ENCODE measurements at regions not wholly inside any gene's neighbourhood (a gene's known extent, or its start where the extent isn't known, plus 50 kb on each side); places are given as distances from the start of the nearest gene placed in this dataset.

- peak; percentile 14 for DNase-seq
These were observed 145.2 kb upstream of the ETS2 start for GRCh38 chr21:38660333-38661196.

DNA sequence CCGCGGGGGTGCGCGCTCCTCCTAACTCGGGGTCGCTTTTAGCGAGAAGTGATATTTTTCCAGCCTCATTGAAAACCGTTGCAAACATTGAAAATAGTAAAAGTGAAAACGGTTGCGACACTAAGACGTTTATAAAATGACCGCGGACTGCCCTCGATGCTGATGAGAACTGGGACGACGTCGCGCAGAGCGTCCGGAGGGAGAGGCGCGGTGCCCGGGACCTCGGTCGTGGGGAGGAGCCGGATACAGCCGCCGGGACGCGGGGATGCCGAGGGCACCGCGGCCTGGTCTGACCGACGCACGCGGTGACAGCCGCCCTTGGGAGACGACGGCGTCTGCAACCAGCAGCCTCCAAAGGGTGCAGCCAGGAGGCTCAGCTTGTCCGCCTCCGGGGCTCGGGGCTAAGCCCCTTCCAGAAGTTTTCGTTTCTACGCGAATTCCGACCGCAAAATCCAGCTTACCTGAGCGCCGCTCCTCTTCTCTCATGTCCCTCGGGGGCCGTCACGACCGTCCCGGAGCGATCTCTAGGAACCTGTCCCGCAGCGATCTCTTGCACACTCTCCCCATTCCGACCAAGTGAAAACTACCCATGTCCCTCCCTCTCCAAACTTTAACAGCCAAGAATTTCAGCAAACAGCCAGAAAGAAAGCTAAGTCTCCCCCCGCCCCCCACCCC, 144.4 kb upstream of the ETS2 start:
- DNase-seq, result peak; percentile 32

DNA sequence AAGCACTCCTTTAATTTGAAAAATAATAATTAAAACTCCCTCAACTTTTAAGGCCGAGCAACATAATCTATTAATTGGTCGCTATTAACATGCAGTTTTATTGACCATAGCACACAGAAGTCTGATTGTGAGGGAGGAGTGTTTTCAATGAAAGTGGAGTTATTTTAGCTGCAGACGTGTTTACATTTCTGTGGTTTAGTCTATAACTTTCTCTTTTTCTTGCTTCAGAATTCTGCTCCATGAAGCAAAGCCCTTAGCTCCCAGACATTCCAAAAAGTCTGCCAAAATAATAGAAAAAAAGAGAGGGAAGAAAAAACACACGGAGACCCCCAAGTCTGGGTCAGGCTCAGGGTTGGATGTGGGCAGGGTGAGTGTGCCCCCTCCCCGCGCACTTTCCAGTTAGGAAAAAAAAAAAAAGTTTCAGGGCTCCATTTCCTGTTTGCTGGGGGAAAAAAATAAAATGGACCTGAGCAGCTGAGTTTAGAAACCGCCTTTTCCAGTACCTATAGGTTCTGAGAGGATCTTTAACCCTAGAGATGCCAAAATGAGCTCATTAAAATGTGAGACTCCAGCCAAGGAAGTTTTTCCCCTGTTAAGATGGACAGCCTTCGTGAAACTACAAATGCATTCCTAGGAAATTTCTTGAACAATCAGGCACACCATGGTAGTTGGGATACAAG, 143.7 kb upstream of the ETS2 start:
- DNase-seq, result no peak

- DNase-seq, result no peak
These were observed 142.4 kb upstream of the ETS2 start for GRCh38 chr21:38663282-38663681.

DNA sequence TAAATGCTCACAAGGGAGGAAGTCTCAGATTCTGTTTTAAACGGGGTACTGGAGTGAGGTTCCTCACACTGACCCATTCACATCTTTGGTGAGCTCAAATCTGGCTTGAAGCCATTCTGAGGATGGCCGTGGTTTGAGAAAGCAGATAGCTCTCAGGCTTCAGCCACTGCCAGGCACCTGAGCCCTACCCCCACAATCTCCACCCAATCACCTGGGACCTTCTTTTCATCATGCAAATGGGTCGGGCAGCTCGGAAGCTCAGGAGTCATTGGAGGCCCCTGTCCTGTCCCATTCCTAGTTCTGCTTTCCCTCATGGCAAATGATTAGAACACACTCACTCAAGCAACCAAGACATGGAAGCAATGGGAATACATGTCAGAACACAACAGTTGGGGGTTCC, 141.4 kb upstream of the ETS2 start:
- no peak for DNase-seq

- no peak for DNase-seq
These were observed 140.9 kb upstream of the ETS2 start for GRCh38 chr21:38664841-38665240.

- DNase-seq, result peak; percentile 11
These were observed 138.3 kb upstream of the ETS2 start for GRCh38 chr21:38667291-38667870.

- DNase-seq, result no peak
These were observed 137.7 kb upstream of the ETS2 start for GRCh38 chr21:38668067-38668466.

DNA sequence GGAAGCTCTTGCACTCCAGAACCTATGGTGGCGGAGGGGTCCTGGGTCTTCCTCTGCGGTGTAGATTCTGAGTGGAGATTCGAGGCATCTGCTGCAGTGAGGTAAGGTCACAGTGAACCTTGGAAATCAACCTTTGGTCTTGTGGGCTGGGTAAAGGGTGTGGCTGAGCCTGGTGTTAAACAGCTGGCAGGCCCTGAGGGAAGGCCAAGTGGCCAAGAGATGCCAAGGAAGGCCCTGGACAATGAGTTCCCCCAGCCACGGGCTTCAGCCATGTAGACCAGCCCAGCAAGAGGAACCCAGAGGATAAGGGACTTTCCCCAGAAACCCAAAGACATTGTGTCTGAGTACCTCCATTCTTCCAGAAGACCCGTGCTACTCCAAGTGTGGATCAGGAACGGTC, 137.2 kb upstream of the ETS2 start:
- no peak for DNase-seq

- DNase-seq, result peak; percentile 5
These were observed 136.5 kb upstream of the ETS2 start for GRCh38 chr21:38669186-38669585.

DNA sequence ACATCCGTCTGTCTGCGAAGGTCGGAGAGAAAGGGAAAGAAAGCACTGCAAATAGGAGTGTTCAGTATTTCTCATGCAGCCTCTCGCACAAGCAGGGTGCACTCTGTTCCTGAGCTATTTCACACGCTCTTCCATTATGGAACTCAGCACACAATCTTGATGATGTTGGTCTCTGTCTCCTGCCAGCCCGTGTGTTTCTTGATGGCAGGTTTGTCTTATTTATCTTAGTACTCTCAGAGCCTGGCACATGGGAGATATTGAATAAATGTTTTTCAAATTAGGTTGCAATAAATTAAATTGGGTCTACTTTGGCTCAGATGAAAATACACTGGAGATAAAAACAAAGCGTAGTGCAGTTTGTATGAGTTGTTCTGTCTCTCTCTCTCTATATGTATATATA, 134.9 kb upstream of the ETS2 start:
- no peak for DNase-seq

DNA sequence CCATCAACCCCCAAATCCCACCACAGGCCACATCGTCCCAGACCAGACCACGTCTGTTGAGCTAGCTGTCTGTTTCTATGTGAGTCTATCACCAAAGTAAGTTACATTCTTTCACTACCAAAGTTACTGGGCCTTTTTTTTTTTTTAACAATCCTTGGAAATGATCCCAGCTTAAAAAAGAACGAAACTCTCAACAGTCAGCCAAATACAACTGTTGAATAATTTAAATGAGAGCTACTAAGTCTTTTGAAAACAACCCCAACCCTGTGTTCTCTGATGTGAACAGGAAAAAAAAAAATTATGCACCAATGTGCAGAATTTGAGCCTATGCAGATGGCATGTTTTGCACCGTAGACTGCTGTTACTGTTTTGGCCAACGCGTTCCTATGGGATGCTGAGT, 134.0 kb upstream of the ETS2 start:
- no peak for DNase-seq

GRCh38 chr21:38675182-38675824, 130.4 kb upstream of the ETS2 start:
- no peak for DNase-seq

GRCh38 chr21:38678827-38679226, 126.9 kb upstream of the ETS2 start:
- no peak for DNase-seq

DNA sequence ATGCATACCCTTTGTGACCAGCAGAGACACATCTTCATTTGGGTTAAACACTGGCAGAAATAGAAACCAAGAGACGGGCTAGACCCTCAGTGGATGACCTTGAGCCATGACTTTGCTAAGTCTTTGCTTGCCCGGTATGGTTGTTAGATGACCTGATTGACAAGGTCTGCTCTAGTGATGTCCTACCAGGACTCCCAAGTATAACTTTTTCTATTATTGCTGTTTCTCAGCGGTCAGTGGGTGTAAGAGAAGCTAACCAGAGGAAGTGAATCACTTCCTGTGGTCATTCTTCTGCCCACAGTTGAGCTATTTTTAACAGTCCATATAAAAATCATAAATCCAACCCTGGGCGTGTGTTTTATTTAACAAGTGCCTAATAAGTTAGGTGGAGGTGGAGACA, 126.2 kb upstream of the ETS2 start:
- DNase-seq, result no peak

DNA sequence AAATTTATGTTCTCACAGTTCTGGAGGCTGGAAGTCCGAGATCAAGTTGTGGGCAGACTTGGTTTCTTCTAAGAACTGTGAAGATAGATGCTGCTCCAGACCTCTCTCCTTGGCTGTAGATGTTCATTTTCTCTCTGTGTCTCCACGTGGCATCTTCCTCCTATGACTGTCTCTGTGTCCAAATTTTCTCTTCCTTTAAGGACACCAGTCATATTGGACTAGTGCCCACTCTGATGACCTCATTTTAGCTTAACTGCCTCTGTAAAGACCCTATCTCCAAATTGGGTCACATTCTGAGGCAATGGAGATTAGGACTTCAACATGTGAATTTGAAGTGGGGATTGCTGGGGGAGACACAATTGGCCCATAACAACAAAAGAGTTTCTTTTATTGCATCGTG, 125.3 kb upstream of the ETS2 start:
- DNase-seq, result no peak

DNA sequence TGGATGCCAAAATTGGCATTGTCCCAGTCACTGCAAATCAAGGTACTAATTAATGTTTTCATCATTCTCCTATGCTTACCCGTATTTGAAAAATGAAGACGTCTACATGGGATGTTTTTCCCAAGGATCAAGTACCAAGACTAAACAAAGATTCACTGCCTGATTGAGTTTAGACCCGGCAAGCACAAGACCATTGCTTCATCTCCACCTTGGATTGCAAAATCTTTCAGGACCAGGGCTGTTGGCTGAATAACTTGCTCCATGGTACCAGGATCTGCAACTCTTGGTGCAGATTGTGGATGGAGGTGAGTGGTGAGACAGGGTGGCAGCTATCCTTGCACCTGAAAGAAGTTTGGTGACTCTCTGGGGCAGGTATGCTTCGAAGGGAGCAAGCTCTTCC, 122.5 kb upstream of the ETS2 start:
- DNase-seq, result no peak

- DNase-seq, result no peak
These were observed 117.7 kb upstream of the ETS2 start for GRCh38 chr21:38688068-38688467.

DNA sequence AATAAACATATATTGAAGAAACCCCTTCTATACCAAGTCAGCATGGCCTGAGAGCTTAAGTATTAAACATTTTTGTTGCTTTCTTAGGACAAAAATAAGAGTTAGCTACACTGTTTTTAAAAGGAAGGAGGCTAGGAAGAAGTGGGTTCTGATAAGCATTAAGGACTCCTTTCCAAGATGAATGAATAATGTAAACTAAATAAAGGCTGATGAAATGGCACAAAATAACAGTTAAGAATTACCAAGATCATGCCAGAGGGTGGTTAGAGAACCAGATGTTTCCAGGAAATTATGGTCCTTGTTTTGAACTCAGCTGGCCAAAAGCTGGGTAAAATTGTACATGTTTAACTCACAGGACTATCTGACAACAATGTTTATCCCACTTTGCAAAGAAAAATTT, 114.1 kb upstream of the ETS2 start:
- no peak for DNase-seq

- no peak for DNase-seq
These were observed 109.2 kb upstream of the ETS2 start for GRCh38 chr21:38696579-38696978.

GRCh38 chr21:38699048-38699447, 106.7 kb upstream of the ETS2 start:
- peak; percentile 11 for DNase-seq

GRCh38 chr21:38702196-38702595, 103.5 kb upstream of the ETS2 start:
- no peak for DNase-seq

DNA sequence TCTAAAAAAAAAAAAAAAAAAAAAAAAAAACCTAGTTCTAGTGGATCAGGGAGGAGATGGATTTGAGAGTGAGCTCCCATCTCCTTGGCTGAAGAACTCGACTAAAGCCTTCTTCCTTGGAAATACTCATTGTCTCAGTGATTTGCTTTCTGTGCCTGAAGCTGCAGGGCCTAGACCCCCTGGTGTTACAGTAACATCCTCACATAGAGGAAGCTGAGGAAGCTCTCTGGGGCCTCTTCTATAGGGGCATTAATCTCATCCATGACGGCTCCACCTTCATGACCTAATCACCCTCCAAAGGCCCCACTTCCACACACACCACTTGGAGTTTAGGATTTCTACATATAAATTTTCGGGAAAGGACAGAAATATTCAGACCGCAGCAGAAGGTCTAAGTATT, 95.9 kb upstream of the ETS2 start:
- DNase-seq, result no peak
